Right lobe of liver (tissue), 4 donors: ENCODE measurements at regions not wholly inside any gene's neighbourhood (a gene's known extent, or its start where the extent isn't known, plus 50 kb on each side); places are given as distances from the start of the nearest gene placed in this dataset.

Experiments
- POLR2A ChIP-seq: fragments of 450-650 bp; IDR thresholded peaks from one replicate; pipeline ENCODE4 v1.6.1; 2017; ENCODE audit warnings: antibody characterized with exemption, mild to moderate bottlenecking
- TF ChIP-seq, protein P1 (sequence below), 4 donors: fragments of 200-600 bp in 3 of 4; fragments of 450-650 bp in 1 of 4; IDR thresholded peaks; one replicate each; pipeline versions ENCODE4 v1.5.1 to v1.8.0; 2016 to 2022; ENCODE audit warnings: antibody characterized with exemption in 4 of 4, mild to moderate bottlenecking in 2 of 4
- donor health status: DM: no; HTN: no; CAD: no.
- donor health status: DM: no; HTN: no; CAD: no.
- donor health status: DM: no; HTN: yes; CAD: no.

- TF ChIP-seq, protein P1, sequence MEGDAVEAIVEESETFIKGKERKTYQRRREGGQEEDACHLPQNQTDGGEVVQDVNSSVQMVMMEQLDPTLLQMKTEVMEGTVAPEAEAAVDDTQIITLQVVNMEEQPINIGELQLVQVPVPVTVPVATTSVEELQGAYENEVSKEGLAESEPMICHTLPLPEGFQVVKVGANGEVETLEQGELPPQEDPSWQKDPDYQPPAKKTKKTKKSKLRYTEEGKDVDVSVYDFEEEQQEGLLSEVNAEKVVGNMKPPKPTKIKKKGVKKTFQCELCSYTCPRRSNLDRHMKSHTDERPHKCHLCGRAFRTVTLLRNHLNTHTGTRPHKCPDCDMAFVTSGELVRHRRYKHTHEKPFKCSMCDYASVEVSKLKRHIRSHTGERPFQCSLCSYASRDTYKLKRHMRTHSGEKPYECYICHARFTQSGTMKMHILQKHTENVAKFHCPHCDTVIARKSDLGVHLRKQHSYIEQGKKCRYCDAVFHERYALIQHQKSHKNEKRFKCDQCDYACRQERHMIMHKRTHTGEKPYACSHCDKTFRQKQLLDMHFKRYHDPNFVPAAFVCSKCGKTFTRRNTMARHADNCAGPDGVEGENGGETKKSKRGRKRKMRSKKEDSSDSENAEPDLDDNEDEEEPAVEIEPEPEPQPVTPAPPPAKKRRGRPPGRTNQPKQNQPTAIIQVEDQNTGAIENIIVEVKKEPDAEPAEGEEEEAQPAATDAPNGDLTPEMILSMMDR (IDR thresholded peaks at IDR 0.05): no peak
- no peak for TF ChIP-seq POLR2A
Measured at GRCh38 chr7:53111031-53111430, 75.6 kb downstream of the POM121L12 start.
